Cortex of kidney (tissue), 1 donor: ENCODE measurements at regions not wholly inside any gene's neighbourhood (a gene's known extent, or its start where the extent isn't known, plus 50 kb on each side); places are given as distances from the start of the nearest gene placed in this dataset.

Source experiments
- DNase-seq: peaks from one replicate; lab custom pipeline; 2025; lab: John Stamatoyannopoulos, UW

GRCh38 chr4:81667539-81667938 is 195.8 kb upstream of the RASGEF1B start:
- no peak for DNase-seq

GRCh38 chr4:81666491-81666890 is 194.8 kb upstream of the RASGEF1B start:
- no peak for DNase-seq

GRCh38 chr4:81665649-81666048 is 193.9 kb upstream of the RASGEF1B start:
- no peak for DNase-seq

GRCh38 chr4:81665045-81665444 is 193.3 kb upstream of the RASGEF1B start:
- DNase-seq: no peak

- DNase-seq: no peak
Observed at GRCh38 chr4:81664079-81664478, 192.4 kb upstream of the RASGEF1B start.

GRCh38 chr4:81663368-81663767 is 191.7 kb upstream of the RASGEF1B start:
- DNase-seq: no peak

- DNase-seq: no peak
Observed at GRCh38 chr4:81659051-81659450, 187.3 kb upstream of the RASGEF1B start.

- no peak for DNase-seq
Observed at GRCh38 chr4:81652069-81652478, 180.4 kb upstream of the RASGEF1B start.

- no peak for DNase-seq
Observed at GRCh38 chr4:81651243-81651899, 179.7 kb upstream of the RASGEF1B start.

- DNase-seq: no peak
Observed at GRCh38 chr4:81650606-81651242, 179.0 kb upstream of the RASGEF1B start.

GRCh38 chr4:81648576-81649275 is 177.0 kb upstream of the RASGEF1B start:
- DNase-seq: no peak

GRCh38 chr4:81647388-81647787 is 175.7 kb upstream of the RASGEF1B start:
- DNase-seq: no peak

GRCh38 chr4:81642543-81642942 is 170.8 kb upstream of the RASGEF1B start:
- DNase-seq: no peak

- DNase-seq: no peak
Observed at GRCh38 chr4:81639248-81639647, 167.5 kb upstream of the RASGEF1B start.

- DNase-seq: no peak
Observed at GRCh38 chr4:81638698-81639097, 167.0 kb upstream of the RASGEF1B start.

- DNase-seq: no peak
Observed at GRCh38 chr4:81635739-81636138, 164.0 kb upstream of the RASGEF1B start.

- DNase-seq: no peak
Observed at GRCh38 chr4:81634766-81635549, 163.3 kb upstream of the RASGEF1B start.

GRCh38 chr4:81634165-81634564 is 162.5 kb upstream of the RASGEF1B start:
- no peak for DNase-seq

GRCh38 chr4:81632581-81633299 is 161.0 kb upstream of the RASGEF1B start:
- no peak for DNase-seq

- DNase-seq: no peak
Observed at GRCh38 chr4:81631958-81632441, 160.3 kb upstream of the RASGEF1B start.

GRCh38 chr4:81629366-81629765 is 157.7 kb upstream of the RASGEF1B start:
- DNase-seq: no peak

- no peak for DNase-seq
Observed at GRCh38 chr4:81628489-81628888, 156.8 kb upstream of the RASGEF1B start.
